ENCODE measurements at regions not wholly inside any gene's neighbourhood (a gene's known extent, or its start where the extent isn't known, plus 50 kb on each side); places are given as distances from the start of the nearest gene placed in this dataset.

GRCh38 chr10:44060719-44061118 is 324.2 kb downstream of the CXCL12 start:
- Histone ChIP-seq H3K4me3 (ENCODE audit: extremely low read depth in 1 of 4, insufficient read depth in 2 of 4, low read depth in 3 of 4, low read length in 4 of 4) (no peak overlapping the region), H3K9me3 (ENCODE audit: insufficient read depth in 2 of 2, low read depth in 1 of 2, low read length in 1 of 2) (no peaks in the 10 kb centered on the region), H3K9ac (replicated peaks in 1 of 4; ENCODE audit: extremely low read depth in 1 of 4, low read depth in 3 of 4, low read length in 3 of 4) (no peak overlapping the region), H4K5ac (ENCODE audit: insufficient read length, low read depth, low read length) (no peak overlapping the region), H3K23me2 (ENCODE audit: low read depth, low read length) (no peaks in the 10 kb centered on the region), H3K18ac (ENCODE audit: extremely low read depth, low read length) (no peak overlapping the region), H4K8ac (ENCODE audit: extremely low read depth, insufficient read depth, low read length) (no peak overlapping the region; the same call in 1 of the 2 replicates), H3K36me3 (ENCODE audit: control insufficient read depth in 2 of 4, insufficient read depth in 4 of 4, low read length in 3 of 4) (no peaks in the 10 kb centered on the region), H3K4ac (replicated peaks; ENCODE audit: insufficient read length, low read depth, low read length) (no peak overlapping the region), H3K56ac (replicated peaks; ENCODE audit: insufficient read length, low read depth, low read length) (no peak overlapping the region), H3K4me1 (replicated peaks in 1 of 4; ENCODE audit: control insufficient read depth in 3 of 4, insufficient read depth in 4 of 4, low read length in 3 of 4) (no peaks in the 10 kb centered on the region), H3K4me2 (ENCODE audit: insufficient read depth in 1 of 2, low read depth in 2 of 2, low read length in 2 of 2) (no peak overlapping the region), H3K79me2 (ENCODE audit: control insufficient read depth in 1 of 2, insufficient read depth in 2 of 2, low read length in 2 of 2) (no peaks in the 10 kb centered on the region), H4K20me1 (replicated peaks in 1 of 2; ENCODE audit: control insufficient read depth in 1 of 2, insufficient read depth in 2 of 2, low read length in 2 of 2) (no peaks in the 10 kb centered on the region), H2BK12ac (ENCODE audit: low read depth, low read length) (no peak overlapping the region), H2BK120ac (replicated peaks; ENCODE audit: low read depth, low read length) (no peak overlapping the region), H2BK20ac (ENCODE audit: low read length) (no peak overlapping the region), H2BK5ac (ENCODE audit: low read depth, low read length) (no peak overlapping the region), H3K79me1 (ENCODE audit: low read depth, low read length) (no peaks in the 10 kb centered on the region), H3K27me3 (replicated peaks in 1 of 4; ENCODE audit: control insufficient read depth in 3 of 4, extremely low read depth in 1 of 4, insufficient read depth in 3 of 4, low read length in 3 of 4) (no peaks in the 10 kb centered on the region), H2AK5ac (ENCODE audit: low read depth, low read length) (no peak overlapping the region), H3K23ac (ENCODE audit: insufficient read length) (no peak overlapping the region), H3K14ac (ENCODE audit: insufficient read length) (no peak overlapping the region), H4K91ac (replicated peaks; ENCODE audit: insufficient read length, low read length) (no peak overlapping the region), H2BK15ac (ENCODE audit: low read length) (0 out of 2 replicates have a peak overlapping the region, but pooled peaks have one; percentile 46), H3K27ac (ENCODE audit: low read depth, low read length) (no peak overlapping the region), H2AFZ (ENCODE audit: low read length) (no peak overlapping the region)
- CTCF ChIA-PET (ENCODE audit: partially characterized antibody): interaction anchor here (0.8 kb wide), 1 partner anchor 9 kb away, joined by 3 read pairs; no protein-coding TSS in a partner anchor
- 79% methylated on average over 2 of the region's 2 CpGs; no CpG with 5 or more reads in 1 of the 2 experiments for WGBS, 2 experiments (ENCODE audit: extremely low coverage in 1 of 2, insufficient coverage in 1 of 2, insufficient read length in 1 of 2, insufficient replicate concordance in 2 of 2, low coverage in 1 of 2, low lambda C conversion rate in 2 of 2, missing lambda C conversion rate in 1 of 2)
- FAIRE-seq (no peak), DNase-seq (ENCODE audit: low read depth in 1 of 2, low spot score in 2 of 2) (no peak)
- POLR2A ChIA-PET (ENCODE audit: partially characterized antibody): no interaction called here
- TF ChIP-seq SUZ12 (IDR thresholded peaks at IDR 0.05; ENCODE audit: low read length) (no peak), JUN (IDR thresholded peaks at IDR 0.05; ENCODE audit: low read depth, low read length) (no peak), CBX8 (IDR thresholded peaks at IDR 0.05; ENCODE audit: borderline replicate concordance, low read depth, low read length) (no peak), SP1 (IDR thresholded peaks at IDR 0.05; ENCODE audit: low read depth, low read length) (no peak), EGR1 (IDR thresholded peaks at IDR 0.05; ENCODE audit: borderline replicate concordance, low read depth, low read length) (no peak), BACH1 (IDR thresholded peaks at IDR 0.05; ENCODE audit: low read length) (no peak), KDM1A (IDR thresholded peaks at IDR 0.05; ENCODE audit: borderline replicate concordance, low read length) (no peak), RAD21 (IDR thresholded peaks at IDR 0.05 in 1 of 2, conservative IDR thresholded peaks at IDR 0.05 in 1 of 2; ENCODE audit: low read depth in 2 of 2, low read length in 2 of 2) (no peak), CBX5 (IDR thresholded peaks at IDR 0.05; ENCODE audit: low read depth, low read length) (no peak), CTCF (IDR thresholded peaks at IDR 0.05; ENCODE audit: control extremely low read depth in 1 of 3, insufficient read depth in 1 of 3, low read depth in 1 of 3, low read length in 3 of 3) (no peak), POLR2AphosphoS5 (IDR thresholded peaks at IDR 0.05; ENCODE audit: low read depth, low read length) (no peak), CEBPB (IDR thresholded peaks at IDR 0.05; ENCODE audit: low read depth, low read length) (no peak), GABPA (IDR thresholded peaks at IDR 0.05; ENCODE audit: borderline replicate concordance, insufficient read depth, low read length) (no peak)

All from H1 (cell line).